GM18861 (cell line): ENCODE measurements at regions not wholly inside any gene's neighbourhood (a gene's known extent, or its start where the extent isn't known, plus 50 kb on each side); places are given as distances from the start of the nearest gene placed in this dataset.

ENCODE experiments used
- ATAC-seq: cut with Tn5 transposase; IDR thresholded peaks from one replicate; pipeline ENCODE4 v1.9.1; 2021; ENCODE audit not compliant: unreplicated experiment

- ATAC-seq = no peak
These were observed 81.6 kb upstream of the HHIP start for GRCh38 chr4:144564358-144564757.

- ATAC-seq = no peak
These were observed 80.3 kb upstream of the HHIP start for GRCh38 chr4:144565527-144566195.

- ATAC-seq = no peak
These were observed 73.3 kb upstream of the HHIP start for GRCh38 chr4:144572660-144573059.

- ATAC-seq = peak; percentile 56
These were observed 72.0 kb upstream of the HHIP start for GRCh38 chr4:144574000-144574399.

- ATAC-seq = no peak
These were observed 71.4 kb upstream of the HHIP start for GRCh38 chr4:144574509-144574908.

- ATAC-seq = no peak
These were observed 70.8 kb upstream of the HHIP start for GRCh38 chr4:144575181-144575580.

- ATAC-seq = no peak
These were observed 67.3 kb upstream of the HHIP start for GRCh38 chr4:144578681-144579080.

GRCh38 chr4:144579411-144580030 lies 66.4 kb upstream of the HHIP start:
- no peak for ATAC-seq

GRCh38 chr4:144580430-144580829 lies 65.5 kb upstream of the HHIP start:
- no peak for ATAC-seq

GRCh38 chr4:144582105-144582850 lies 63.7 kb upstream of the HHIP start:
- ATAC-seq = no peak

GRCh38 chr4:144582975-144583374 lies 63.0 kb upstream of the HHIP start:
- ATAC-seq = no peak

GRCh38 chr4:144583658-144584057 lies 62.3 kb upstream of the HHIP start:
- ATAC-seq = no peak

GRCh38 chr4:144584428-144584827 lies 61.5 kb upstream of the HHIP start:
- no peak for ATAC-seq

GRCh38 chr4:144589512-144589911 lies 56.4 kb upstream of the HHIP start:
- no peak for ATAC-seq

GRCh38 chr4:144590020-144590419 lies 55.9 kb upstream of the HHIP start:
- no peak for ATAC-seq

GRCh38 chr4:144591401-144591800 lies 54.6 kb upstream of the HHIP start:
- no peak for ATAC-seq

GRCh38 chr4:144592264-144592663 lies 53.7 kb upstream of the HHIP start:
- no peak for ATAC-seq

GRCh38 chr4:144594471-144594986 lies 51.4 kb upstream of the HHIP start:
- ATAC-seq = no peak

GRCh38 chr4:144595681-144596080 lies 50.3 kb upstream of the HHIP start:
- no peak for ATAC-seq
